ENCODE measurements at regions not wholly inside any gene's neighbourhood (a gene's known extent, or its start where the extent isn't known, plus 50 kb on each side); places are given as distances from the start of the nearest gene placed in this dataset.
"Not testable (repeated sequence)": the region's sequence is repeated elsewhere in the genome, so short reads cannot be mapped to it uniquely, and the experiment has no call there.

- H4K20me1 ChIP-seq (replicated peaks in 1 of 2; ENCODE audit: control insufficient read depth in 1 of 2, insufficient read depth in 2 of 2, low read length in 2 of 2); H3K27ac ChIP-seq (ENCODE audit: low read depth, low read length); H2BK15ac ChIP-seq (ENCODE audit: low read length); H3K4me2 ChIP-seq (ENCODE audit: insufficient read depth in 1 of 2, low read depth in 2 of 2, low read length in 2 of 2); H3K4me3 ChIP-seq (ENCODE audit: extremely low read depth in 1 of 4, insufficient read depth in 2 of 4, low read depth in 3 of 4, low read length in 4 of 4); H2BK120ac ChIP-seq (replicated peaks; ENCODE audit: low read depth, low read length); FAIRE-seq; H3K79me1 ChIP-seq (ENCODE audit: low read depth, low read length); H2BK20ac ChIP-seq (ENCODE audit: low read length); H3K4me1 ChIP-seq (replicated peaks in 1 of 4; ENCODE audit: control insufficient read depth in 3 of 4, insufficient read depth in 4 of 4, low read length in 3 of 4); H3K27me3 ChIP-seq (replicated peaks in 1 of 4; ENCODE audit: control insufficient read depth in 3 of 4, extremely low read depth in 1 of 4, insufficient read depth in 3 of 4, low read length in 3 of 4); H3K4ac ChIP-seq (replicated peaks; ENCODE audit: insufficient read length, low read depth, low read length); DNase-seq (ENCODE audit: low read depth in 1 of 2, low spot score in 2 of 2); H3K36me3 ChIP-seq (ENCODE audit: control insufficient read depth in 2 of 4, insufficient read depth in 4 of 4, low read length in 3 of 4); H3K18ac ChIP-seq (ENCODE audit: extremely low read depth, low read length); H3K14ac ChIP-seq (ENCODE audit: insufficient read length); H2AK5ac ChIP-seq (ENCODE audit: low read depth, low read length); H3K23ac ChIP-seq (ENCODE audit: insufficient read length); H2BK5ac ChIP-seq (ENCODE audit: low read depth, low read length); H3K79me2 ChIP-seq (ENCODE audit: control insufficient read depth in 1 of 2, insufficient read depth in 2 of 2, low read length in 2 of 2); H2BK12ac ChIP-seq (ENCODE audit: low read depth, low read length); H3K56ac ChIP-seq (replicated peaks; ENCODE audit: insufficient read length, low read depth, low read length); H4K91ac ChIP-seq (replicated peaks; ENCODE audit: insufficient read length, low read length); H3K9me3 ChIP-seq (ENCODE audit: insufficient read depth in 2 of 2, low read depth in 1 of 2, low read length in 1 of 2); H3K23me2 ChIP-seq (ENCODE audit: low read depth, low read length); H4K8ac ChIP-seq (ENCODE audit: extremely low read depth, insufficient read depth, low read length); H4K5ac ChIP-seq (ENCODE audit: insufficient read length, low read depth, low read length); H2AFZ ChIP-seq (ENCODE audit: low read length); H3K9ac ChIP-seq (replicated peaks in 1 of 4; ENCODE audit: extremely low read depth in 1 of 4, low read depth in 3 of 4, low read length in 3 of 4): not testable (repeated sequence)
- ChIA-PET POLR2A (ENCODE audit: partially characterized antibody) (interaction anchor here (1.5 kb wide), 1 partner anchor 10 kb away, joined by 3 read pairs; no protein-coding TSS in a partner anchor), CTCF (ENCODE audit: partially characterized antibody) (interaction anchor here (1.0 to 1.6 kb wide), 4 partner anchors 10 to 39 kb away, joined by 3 to 9 read pairs (median 6); no protein-coding TSS in a partner anchor)
- 94% methylated on average over 12 of the region's 12 CpGs; no CpG with 5 or more reads in 1 of the 2 experiments for WGBS, 2 experiments (ENCODE audit: extremely low coverage in 1 of 2, insufficient coverage in 1 of 2, insufficient read length in 1 of 2, insufficient replicate concordance in 2 of 2, low coverage in 1 of 2, low lambda C conversion rate in 2 of 2, missing lambda C conversion rate in 1 of 2)
Observed at GRCh38 chr17:77562361-77562760, 396.1 kb upstream of the TNRC6C start.
